Stimulated activated CD4-positive, alpha-beta T cell treated with anti-CD3 and anti-CD28 coated beads, Interleukin-4, amount 100 ng/mL, for 1 hour (primary cell): ENCODE measurements at regions not wholly inside any gene's neighbourhood (a gene's known extent, or its start where the extent isn't known, plus 50 kb on each side); places are given as distances from the start of the nearest gene placed in this dataset.

Source experiments
- DNase-seq: peaks from one replicate; pipeline ENCODE4 v3.0.0-alpha.2; 2020

DNA sequence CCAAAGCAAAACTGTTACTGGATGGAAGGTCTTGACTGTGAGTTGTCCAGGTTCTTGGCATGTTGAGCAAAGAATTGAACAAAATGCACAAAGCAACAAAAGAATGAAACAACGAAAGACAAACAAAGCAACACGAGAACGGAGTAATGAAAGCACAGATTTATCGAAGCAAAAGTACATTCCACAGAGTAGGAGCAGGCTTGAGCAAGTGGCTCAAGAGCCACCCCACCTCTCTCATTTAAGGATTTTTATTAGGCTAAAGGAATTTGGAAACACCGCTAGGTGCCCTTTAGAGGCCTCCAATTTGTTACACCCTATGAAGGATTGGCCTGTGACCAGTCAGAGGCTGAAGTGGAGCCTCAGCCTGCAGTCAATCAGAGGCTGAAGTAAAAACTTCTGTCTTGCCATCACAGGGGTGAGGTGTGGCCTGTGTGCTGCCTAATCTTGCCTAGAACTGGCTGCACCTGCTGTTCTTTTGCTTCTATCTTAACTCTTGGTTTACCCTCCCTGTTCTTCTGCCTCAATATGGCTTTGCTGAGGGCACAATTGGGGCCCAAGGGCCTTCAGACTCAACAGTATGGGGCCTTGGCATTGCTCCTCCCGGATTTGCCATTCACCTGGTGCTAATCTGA, 59.4 kb upstream of the FTH1 start:
- DNase-seq, result no peak

DNA sequence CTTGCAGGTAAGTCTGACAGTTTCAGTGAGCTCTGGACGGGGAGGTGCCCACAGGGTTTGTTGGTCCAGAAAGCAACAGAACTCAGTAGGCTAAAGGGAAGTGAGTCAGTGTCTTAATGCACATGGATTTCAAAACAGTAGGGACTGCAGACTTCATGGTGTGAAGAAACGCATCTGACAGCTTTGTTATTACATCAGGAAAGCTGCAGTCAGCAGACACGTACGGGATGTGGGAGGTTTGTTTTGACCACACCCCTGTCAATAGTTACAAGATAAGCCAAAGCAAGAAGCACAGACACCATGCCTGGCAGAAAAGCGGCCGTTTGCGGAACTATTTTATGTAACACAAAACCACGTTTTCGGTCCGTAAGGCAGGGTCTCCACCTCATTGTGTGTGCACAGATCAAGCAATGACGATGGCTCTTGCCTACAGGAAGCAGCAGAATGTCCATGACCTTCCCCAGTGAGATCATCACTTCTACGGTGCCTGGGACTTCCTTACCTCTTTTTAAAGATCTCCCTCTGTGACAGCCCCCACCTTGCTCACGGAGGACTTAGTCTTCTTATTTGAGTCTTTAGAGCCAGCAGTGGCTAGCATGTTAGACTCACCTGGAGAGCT, 58.2 kb upstream of the FTH1 start:
- DNase-seq, result peak; percentile 22

DNA sequence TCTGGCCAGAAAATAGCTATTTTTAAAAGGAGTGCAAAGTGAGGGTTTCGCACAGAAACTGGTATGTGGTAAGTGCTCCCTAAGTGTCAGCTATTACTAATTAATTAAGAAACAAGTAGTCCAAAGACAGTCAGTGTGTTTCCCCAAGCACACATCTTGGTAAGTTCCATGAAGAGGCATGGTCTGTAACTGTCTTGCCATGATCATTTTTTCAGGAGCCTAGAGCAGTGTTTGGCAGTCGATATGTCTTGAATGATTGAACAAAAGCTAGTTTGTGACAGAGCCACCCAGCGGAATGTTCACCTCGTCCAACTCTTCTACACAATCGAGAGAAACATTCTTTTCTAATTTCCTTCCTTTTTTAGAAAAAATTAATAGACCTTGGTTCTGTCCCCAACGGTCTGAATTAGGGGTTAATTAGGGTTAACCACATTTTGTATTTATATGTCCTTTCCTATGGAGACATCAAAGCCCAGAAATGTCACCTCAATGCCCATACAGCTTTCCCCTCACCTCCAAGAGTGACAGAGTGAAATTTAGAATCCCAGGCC, 57.6 kb upstream of the FTH1 start:
- DNase-seq, result no peak

DNA sequence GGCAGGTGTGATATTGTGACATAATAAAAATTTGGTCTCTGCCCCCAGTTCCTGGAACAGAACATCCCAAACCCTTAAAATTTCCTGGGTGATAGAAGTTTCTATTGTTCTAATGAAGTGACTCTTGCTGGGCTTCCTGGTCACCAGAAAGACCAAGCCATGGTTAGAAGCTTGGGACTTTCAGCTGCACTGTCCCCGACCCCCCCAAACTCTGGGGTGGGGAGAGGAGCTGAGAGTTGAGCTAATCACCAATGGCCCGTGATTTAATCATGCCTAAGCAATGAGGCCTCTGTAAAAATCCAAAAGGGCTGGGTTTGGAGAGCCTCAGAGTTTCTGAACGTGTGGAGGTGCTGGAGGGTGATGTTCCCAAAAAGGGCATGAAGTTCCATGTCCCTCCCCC, 54.8 kb upstream of the FTH1 start:
- DNase-seq, result no peak

DNA sequence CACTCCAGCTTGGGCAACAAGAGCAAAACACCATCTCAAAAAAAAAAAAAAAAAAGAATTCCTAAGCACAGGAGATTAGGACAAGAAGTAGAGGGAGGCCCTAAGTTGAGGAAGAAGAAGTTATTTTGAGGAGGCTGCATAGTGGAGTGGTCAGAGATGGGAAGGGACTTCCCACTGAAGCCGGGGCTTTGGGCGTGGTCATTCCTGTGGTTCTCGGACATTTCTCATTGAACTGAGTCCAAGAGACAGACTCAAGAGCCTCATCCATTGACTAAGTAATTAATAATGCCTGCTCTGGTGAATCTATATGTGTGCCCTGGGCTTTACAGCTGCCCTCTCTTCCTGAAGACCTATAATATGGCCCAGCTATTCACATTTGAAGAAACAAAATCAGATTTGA, 53.2 kb upstream of the FTH1 start:
- DNase-seq, result no peak

DNA sequence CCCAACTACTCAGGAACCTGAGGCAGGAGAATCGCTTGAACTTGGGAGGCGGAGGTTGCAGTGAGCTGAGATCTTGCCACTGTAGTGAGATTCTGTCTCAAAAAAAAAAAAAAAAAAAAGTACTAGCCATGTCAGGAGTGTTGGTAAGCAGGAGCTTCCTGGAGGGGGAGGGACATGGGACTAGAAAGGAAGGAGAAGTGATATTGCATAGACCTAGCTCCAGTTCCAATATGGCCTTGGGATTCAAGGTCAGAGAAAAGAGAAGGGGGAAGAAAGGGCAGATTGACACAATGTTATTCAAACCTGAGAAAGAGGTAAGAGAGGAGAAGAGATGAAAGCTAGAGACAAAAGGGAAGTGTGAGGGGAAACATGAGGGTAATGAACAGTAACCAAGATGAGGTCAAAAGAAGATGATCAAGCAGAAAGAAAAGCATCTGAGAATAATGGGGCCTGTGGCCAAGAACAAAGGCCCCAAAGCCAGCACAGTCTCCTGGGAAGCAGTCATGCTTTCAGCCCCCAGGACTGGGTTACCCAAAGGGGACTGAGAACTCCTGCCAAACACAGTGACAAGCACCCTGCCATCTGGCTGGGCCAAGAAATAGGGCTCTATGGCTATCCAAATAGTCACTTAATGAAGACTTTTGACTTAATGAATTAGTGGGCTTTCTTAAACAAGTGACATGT, 51.7 kb upstream of the FTH1 start:
- no peak for DNase-seq

DNA sequence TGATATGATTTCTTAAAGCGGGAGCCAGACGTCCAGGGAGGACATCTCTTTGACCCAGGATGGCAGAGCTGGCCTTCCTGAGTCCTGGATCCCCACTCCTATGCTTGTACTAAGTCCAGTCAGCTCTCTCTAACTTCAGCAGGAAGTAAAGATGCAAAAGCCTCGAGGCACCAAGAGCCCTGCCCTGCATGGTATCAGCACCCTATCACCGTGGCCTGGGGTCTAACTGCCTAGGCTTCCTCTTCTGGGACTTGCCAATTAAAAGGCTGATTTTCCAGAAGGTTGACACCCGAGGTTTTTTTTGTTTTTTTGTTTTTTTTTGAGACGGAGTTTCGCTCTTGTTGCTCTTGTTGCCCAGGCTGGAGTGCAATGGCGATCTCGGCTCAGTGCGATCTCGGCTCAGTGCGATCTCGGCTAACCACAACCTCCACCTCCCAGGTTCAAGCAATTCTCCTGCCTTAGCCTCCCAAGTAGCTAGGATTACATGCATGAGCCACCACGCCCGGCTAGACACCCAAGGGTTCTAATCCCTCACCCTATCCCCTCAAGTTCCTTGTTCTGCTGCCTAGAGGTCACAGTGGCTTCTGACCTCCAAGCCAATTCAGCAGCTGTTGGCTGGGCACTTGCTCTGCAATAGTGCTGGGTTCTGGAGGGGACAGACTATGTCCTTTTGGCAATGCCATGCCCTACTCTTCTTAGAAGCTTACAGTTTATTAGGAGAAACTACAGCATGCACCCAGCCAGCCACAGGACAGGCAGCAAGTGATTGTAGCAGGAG, 50.6 kb upstream of the FTH1 start:
- DNase-seq, result no peak
